NCI-H128 (cell line): ENCODE measurements at regions not wholly inside any gene's neighbourhood (a gene's known extent, or its start where the extent isn't known, plus 50 kb on each side); places are given as distances from the start of the nearest gene placed in this dataset.
A peak's percentile ranks its signal among the peaks of the same experiment; 100 is the strongest.
"Not testable (repeated sequence)": the region's sequence is repeated elsewhere in the genome, so short reads cannot be mapped to it uniquely, and the experiment has no call there.

Experiments used
- DNase-seq: peaks from one replicate; lab custom pipeline; 2025; ENCODE audit not compliant: unreplicated experiment; lab: John Stamatoyannopoulos, UW

GRCh38 chr6:58067867-58068548 is 750.6 kb downstream of the PRIM2 start:
- not testable (repeated sequence) for DNase-seq

- DNase-seq: no peak
Observed at GRCh38 chr6:58073263-58073662, 755.8 kb downstream of the PRIM2 start.

GRCh38 chr6:58090067-58090466 is 772.6 kb downstream of the PRIM2 start:
- DNase-seq: not testable (repeated sequence)

- not testable (repeated sequence) for DNase-seq
Observed at GRCh38 chr6:58097251-58097650, 779.8 kb downstream of the PRIM2 start.

GRCh38 chr6:58113960-58114359 is 796.5 kb downstream of the PRIM2 start:
- DNase-seq: no peak

- not testable (repeated sequence) for DNase-seq
Observed at GRCh38 chr6:58117162-58117561, 799.7 kb downstream of the PRIM2 start.

GRCh38 chr6:58121616-58122015 is 804.2 kb downstream of the PRIM2 start:
- not testable (repeated sequence) for DNase-seq

- not testable (repeated sequence) for DNase-seq
Observed at GRCh38 chr6:58123770-58124169, 806.3 kb downstream of the PRIM2 start.

GRCh38 chr6:58128549-58128948 is 811.1 kb downstream of the PRIM2 start:
- not testable (repeated sequence) for DNase-seq

- DNase-seq: peak; percentile 10
Observed at GRCh38 chr6:58129098-58129497, 811.7 kb downstream of the PRIM2 start.

- not testable (repeated sequence) for DNase-seq
Observed at GRCh38 chr6:58139746-58140145, 822.3 kb downstream of the PRIM2 start.

- DNase-seq: not testable (repeated sequence)
Observed at GRCh38 chr6:58171025-58171424, 853.6 kb downstream of the PRIM2 start.

- not testable (repeated sequence) for DNase-seq
Observed at GRCh38 chr6:58181557-58182065, 864.2 kb downstream of the PRIM2 start.

- DNase-seq: not testable (repeated sequence)
Observed at GRCh38 chr6:58185300-58185699, 867.9 kb downstream of the PRIM2 start.

GRCh38 chr6:58193209-58193608 is 875.8 kb downstream of the PRIM2 start:
- not testable (repeated sequence) for DNase-seq

- no peak for DNase-seq
Observed at GRCh38 chr6:58198301-58198700, 880.9 kb downstream of the PRIM2 start.

- DNase-seq: not testable (repeated sequence)
Observed at GRCh38 chr6:58237124-58237523, 919.7 kb downstream of the PRIM2 start.

- not testable (repeated sequence) for DNase-seq
Observed at GRCh38 chr6:58238421-58238820, 921.0 kb downstream of the PRIM2 start.

GRCh38 chr6:58257625-58258024 is 940.2 kb downstream of the PRIM2 start:
- not testable (repeated sequence) for DNase-seq

- no peak for DNase-seq
Observed at GRCh38 chr6:58290177-58290576, 972.7 kb downstream of the PRIM2 start.

- not testable (repeated sequence) for DNase-seq
Observed at GRCh38 chr6:58291319-58291718, 973.9 kb downstream of the PRIM2 start.

- DNase-seq: not testable (repeated sequence)
Observed at GRCh38 chr6:58307901-58308300, 990.5 kb downstream of the PRIM2 start.

GRCh38 chr6:58332108-58332507 is 1014.7 kb downstream of the PRIM2 start:
- not testable (repeated sequence) for DNase-seq
